Colonic mucosa (tissue), 4 donors: ENCODE measurements at regions not wholly inside any gene's neighbourhood (a gene's known extent, or its start where the extent isn't known, plus 50 kb on each side); places are given as distances from the start of the nearest gene placed in this dataset.

ENCODE experiments used
- DNase-seq: peaks from one replicate; pipeline ENCODE4 v3.0.0-alpha.2; 2020
- H3K27ac ChIP-seq: fragments of 200-600 bp; one replicate; pipeline ENCODE4 v1.8.0; 2021
- H3K27me3 ChIP-seq: fragments of 200-600 bp; one replicate; pipeline ENCODE4 v1.8.0; 2021
- H3K36me3 ChIP-seq: fragments of 200-600 bp; one replicate; pipeline ENCODE4 v1.8.0; 2021
- H3K4me1 ChIP-seq: fragments of 200-600 bp; one replicate; pipeline ENCODE4 v1.8.0; 2021; ENCODE audit warnings: mild to moderate bottlenecking
- H3K4me3 ChIP-seq: fragments of 200-600 bp; one replicate; pipeline ENCODE4 v1.8.0; 2021
- H3K9ac ChIP-seq, 2 donors: one replicate each; pipeline ENCODE4 v1.7.0; 2013; ENCODE audit warnings: control low read depth in 2 of 2, low read depth in 2 of 2, low read length in 2 of 2
- H3K9me3 ChIP-seq: fragments of 200-600 bp; one replicate; pipeline ENCODE4 v1.8.0; 2021
- CTCF ChIP-seq: fragments of 200-600 bp; IDR thresholded peaks from one replicate; pipeline ENCODE4 v1.8.0; 2022; ENCODE audit warnings: antibody characterized with exemption, mild to moderate bottlenecking
- intact Hi-C: fragments of 100-400 bp; cut with DNase I; formaldehyde crosslinking; loops from one replicate; pipeline ENCODE4 v1.14.1; 2022
- donor health status: healthy.
- donor health status: DM: no; HTN: no; CAD: no.
- donor health status: DM: no; HTN: no; CAD: no.

- DNase-seq: no peak
- Histone ChIP-seq H3K4me1 (no peaks in the 10 kb centered on the region), H3K4me3 (no peak overlapping the region), H3K9ac (no peak overlapping the region), H3K27me3 (no peaks in the 10 kb centered on the region), H3K36me3 (no peaks in the 10 kb centered on the region), H3K27ac (no peak overlapping the region), H3K9me3 (no peaks in the 10 kb centered on the region)
- no peak for TF ChIP-seq CTCF
- intact Hi-C loops: no loop called here
Measured at GRCh38 chr4:124372916-124373315, 339.6 kb downstream of the ANKRD50 start.

GRCh38 chr4:124386163-124386562 lies 326.4 kb downstream of the ANKRD50 start:
- intact Hi-C loops: no loop called here
- Histone ChIP-seq H3K27me3 (no peaks in the 10 kb centered on the region), H3K36me3 (no peaks in the 10 kb centered on the region), H3K4me3 (no peak overlapping the region), H3K9ac (no peak overlapping the region), H3K4me1 (no peaks in the 10 kb centered on the region), H3K27ac (no peak overlapping the region), H3K9me3 (no peaks in the 10 kb centered on the region)
- no peak for DNase-seq
- no peak for TF ChIP-seq CTCF

GRCh38 chr4:124386648-124387047 lies 325.9 kb downstream of the ANKRD50 start:
- no peak for TF ChIP-seq CTCF
- no peak for DNase-seq
- Histone ChIP-seq H3K9me3 (no peaks in the 10 kb centered on the region), H3K4me3 (no peak overlapping the region), H3K36me3 (no peaks in the 10 kb centered on the region), H3K27ac (no peak overlapping the region), H3K9ac (no peak overlapping the region), H3K27me3 (no peaks in the 10 kb centered on the region), H3K4me1 (no peaks in the 10 kb centered on the region)
- intact Hi-C loops: no loop called here

- no peak for TF ChIP-seq CTCF
- no peak overlapping the region for H3K4me3 ChIP-seq
- no peaks in the 10 kb centered on the region for H3K27me3 ChIP-seq
- H3K4me1 ChIP-seq: no peaks in the 10 kb centered on the region
- DNase-seq: no peak
- no peaks in the 10 kb centered on the region for H3K9me3 ChIP-seq
- intact Hi-C loops: no loop called here
- no peaks in the 10 kb centered on the region for H3K36me3 ChIP-seq
- H3K27ac ChIP-seq: no peak overlapping the region
- no peak overlapping the region for H3K9ac ChIP-seq
Measured at GRCh38 chr4:124389591-124389990, 322.9 kb downstream of the ANKRD50 start.

GRCh38 chr4:124390861-124391260 lies 321.7 kb downstream of the ANKRD50 start:
- Histone ChIP-seq H3K36me3 (no peaks in the 10 kb centered on the region), H3K9ac (no peak overlapping the region), H3K9me3 (no peaks in the 10 kb centered on the region), H3K27me3 (no peaks in the 10 kb centered on the region), H3K4me3 (no peak overlapping the region), H3K4me1 (no peaks in the 10 kb centered on the region), H3K27ac (no peak overlapping the region)
- intact Hi-C loops: no loop called here
- no peak for DNase-seq
- no peak for TF ChIP-seq CTCF

- no peak for DNase-seq
- no peaks in the 10 kb centered on the region for H3K9me3 ChIP-seq
- H3K27me3 ChIP-seq: no peaks in the 10 kb centered on the region
- intact Hi-C loops: no loop called here
- no peak overlapping the region for H3K4me3 ChIP-seq
- no peak overlapping the region for H3K9ac ChIP-seq
- no peaks in the 10 kb centered on the region for H3K36me3 ChIP-seq
- H3K4me1 ChIP-seq: no peaks in the 10 kb centered on the region
- H3K27ac ChIP-seq: no peak overlapping the region
- TF ChIP-seq CTCF: no peak
Measured at GRCh38 chr4:124396333-124396732, 316.2 kb downstream of the ANKRD50 start.
